ENCODE measurements at regions not wholly inside any gene's neighbourhood (a gene's known extent, or its start where the extent isn't known, plus 50 kb on each side); places are given as distances from the start of the nearest gene placed in this dataset.

DNA sequence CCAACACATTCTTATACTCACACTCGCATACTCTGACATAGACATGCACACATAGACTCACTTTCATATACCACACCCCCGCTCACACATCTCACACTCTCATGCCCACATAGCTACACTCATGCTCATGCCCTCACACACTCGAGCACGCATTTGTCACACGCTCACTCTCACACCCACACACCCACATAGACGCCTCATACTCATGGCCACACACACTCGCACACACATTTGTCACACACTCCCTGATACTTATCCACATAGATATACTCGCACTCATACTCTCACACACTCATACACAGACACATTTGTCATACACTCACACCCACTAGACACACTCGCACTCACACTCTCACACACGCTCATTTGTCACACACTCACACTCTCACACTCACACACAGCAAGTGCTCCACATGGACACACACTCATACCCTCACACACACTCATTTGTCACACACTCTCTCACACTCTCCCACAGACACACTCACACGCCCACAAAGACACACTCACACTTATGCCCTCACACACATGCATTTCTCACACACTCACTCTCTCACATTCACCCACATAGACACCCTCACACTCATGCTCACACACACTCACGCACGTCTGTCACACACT lies 50.9 kb downstream of the TNP1 start:
- TF ChIP-seq, protein P1, sequence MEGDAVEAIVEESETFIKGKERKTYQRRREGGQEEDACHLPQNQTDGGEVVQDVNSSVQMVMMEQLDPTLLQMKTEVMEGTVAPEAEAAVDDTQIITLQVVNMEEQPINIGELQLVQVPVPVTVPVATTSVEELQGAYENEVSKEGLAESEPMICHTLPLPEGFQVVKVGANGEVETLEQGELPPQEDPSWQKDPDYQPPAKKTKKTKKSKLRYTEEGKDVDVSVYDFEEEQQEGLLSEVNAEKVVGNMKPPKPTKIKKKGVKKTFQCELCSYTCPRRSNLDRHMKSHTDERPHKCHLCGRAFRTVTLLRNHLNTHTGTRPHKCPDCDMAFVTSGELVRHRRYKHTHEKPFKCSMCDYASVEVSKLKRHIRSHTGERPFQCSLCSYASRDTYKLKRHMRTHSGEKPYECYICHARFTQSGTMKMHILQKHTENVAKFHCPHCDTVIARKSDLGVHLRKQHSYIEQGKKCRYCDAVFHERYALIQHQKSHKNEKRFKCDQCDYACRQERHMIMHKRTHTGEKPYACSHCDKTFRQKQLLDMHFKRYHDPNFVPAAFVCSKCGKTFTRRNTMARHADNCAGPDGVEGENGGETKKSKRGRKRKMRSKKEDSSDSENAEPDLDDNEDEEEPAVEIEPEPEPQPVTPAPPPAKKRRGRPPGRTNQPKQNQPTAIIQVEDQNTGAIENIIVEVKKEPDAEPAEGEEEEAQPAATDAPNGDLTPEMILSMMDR (IDR thresholded peaks at IDR 0.05; ENCODE audit: low read depth, low read length) = no peak
- H3K9me3 ChIP-seq (ENCODE audit: severe bottlenecking) = no peaks in the 10 kb centered on the region
- no peaks in the 10 kb centered on the region for H3K36me3 ChIP-seq
- H3K27ac ChIP-seq = no peak overlapping the region
- H3K4me3 ChIP-seq (ENCODE audit: low read depth, low read length) = no peak overlapping the region
- no peaks in the 10 kb centered on the region for H3K27me3 ChIP-seq (ENCODE audit: insufficient read depth, low read depth, severe bottlenecking)
- no peak for DNase-seq

DNA sequence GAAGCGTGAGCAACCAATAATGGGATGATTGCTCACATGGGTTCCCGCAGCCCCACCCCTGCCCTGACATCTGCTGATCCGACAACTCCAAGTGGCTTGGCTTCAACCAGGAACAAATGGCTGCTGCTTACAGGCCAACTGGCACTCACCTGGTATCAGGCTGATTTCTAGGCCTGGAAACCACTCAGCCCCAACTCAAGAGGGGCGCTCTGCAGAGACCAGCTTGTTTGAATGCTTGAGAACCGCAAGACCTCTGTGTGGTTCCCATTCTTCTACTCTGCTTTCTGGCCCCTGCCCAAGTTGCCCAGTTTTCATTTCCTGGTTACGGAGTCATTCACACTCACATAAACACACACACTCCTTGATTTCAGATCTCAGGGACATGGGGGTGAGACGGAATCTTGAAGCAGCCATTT lies 52.0 kb downstream of the TNP1 start:
- DNase-seq = no peak
- Histone ChIP-seq H3K4me3 (ENCODE audit: low read depth, low read length) (no peak overlapping the region), H3K27me3 (ENCODE audit: insufficient read depth, low read depth, severe bottlenecking) (no peaks in the 10 kb centered on the region), H3K36me3 (no peaks in the 10 kb centered on the region), H3K27ac (no peak overlapping the region), H3K9me3 (ENCODE audit: severe bottlenecking) (no peaks in the 10 kb centered on the region)
- TF ChIP-seq, protein P1 (IDR thresholded peaks at IDR 0.05; ENCODE audit: low read depth, low read length) = no peak

DNA sequence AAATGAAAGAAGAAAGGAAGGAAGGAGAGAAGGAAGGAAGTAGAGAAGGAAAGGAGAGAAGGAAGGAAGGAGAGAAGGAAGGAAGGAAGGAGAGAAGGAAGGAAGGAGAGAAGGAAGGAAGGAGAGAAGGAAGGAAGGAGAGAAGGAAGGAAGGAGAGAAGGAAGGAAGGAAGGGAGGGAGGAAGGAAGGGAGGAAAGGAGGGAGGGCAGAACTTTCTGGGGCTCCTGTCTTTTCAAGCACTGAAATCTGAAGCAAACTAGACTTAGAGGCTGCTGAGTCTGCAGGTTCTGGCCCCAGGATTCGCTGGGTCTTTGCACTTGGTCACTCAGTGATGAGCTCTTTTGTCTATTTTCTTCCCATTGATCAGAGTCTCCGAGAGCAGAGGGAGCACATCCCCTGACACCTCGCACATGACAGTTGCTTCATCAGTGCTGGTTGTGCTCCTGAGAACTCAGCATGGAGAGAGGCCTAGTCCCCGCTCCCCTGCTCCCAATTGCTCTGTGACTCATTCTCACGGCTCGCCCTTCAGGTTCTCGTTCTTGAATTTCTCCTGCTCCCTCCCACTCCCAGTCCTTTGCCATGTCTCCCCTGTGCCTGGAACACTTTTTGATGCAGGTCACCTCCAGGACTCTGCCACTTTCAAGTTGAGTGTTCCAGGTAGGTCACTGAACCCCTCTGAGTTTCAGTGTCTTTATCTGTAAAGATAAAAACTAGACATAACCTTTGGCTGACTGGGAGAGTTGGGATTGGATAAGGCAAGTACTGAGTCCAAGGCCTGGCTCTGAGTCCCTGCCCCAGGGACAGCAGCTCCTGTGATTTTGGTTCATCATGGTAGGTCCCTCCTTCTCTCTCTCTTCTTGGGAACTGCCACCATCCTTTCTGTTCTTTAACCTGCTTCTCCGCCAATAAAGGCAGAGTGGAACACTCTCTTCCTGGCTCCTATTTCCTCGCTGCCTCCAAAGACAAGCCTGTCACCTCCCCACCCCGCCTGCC lies 55.2 kb downstream of the TNP1 start:
- Histone ChIP-seq H3K36me3 (no peaks in the 10 kb centered on the region), H3K27me3 (ENCODE audit: insufficient read depth, low read depth, severe bottlenecking) (no peaks in the 10 kb centered on the region), H3K9me3 (ENCODE audit: severe bottlenecking) (no peaks in the 10 kb centered on the region), H3K4me3 (ENCODE audit: low read depth, low read length) (no peak overlapping the region), H3K27ac (no peak overlapping the region)
- TF ChIP-seq, protein P1 (IDR thresholded peaks at IDR 0.05; ENCODE audit: low read depth, low read length) = no peak
- DNase-seq = no peak

DNA sequence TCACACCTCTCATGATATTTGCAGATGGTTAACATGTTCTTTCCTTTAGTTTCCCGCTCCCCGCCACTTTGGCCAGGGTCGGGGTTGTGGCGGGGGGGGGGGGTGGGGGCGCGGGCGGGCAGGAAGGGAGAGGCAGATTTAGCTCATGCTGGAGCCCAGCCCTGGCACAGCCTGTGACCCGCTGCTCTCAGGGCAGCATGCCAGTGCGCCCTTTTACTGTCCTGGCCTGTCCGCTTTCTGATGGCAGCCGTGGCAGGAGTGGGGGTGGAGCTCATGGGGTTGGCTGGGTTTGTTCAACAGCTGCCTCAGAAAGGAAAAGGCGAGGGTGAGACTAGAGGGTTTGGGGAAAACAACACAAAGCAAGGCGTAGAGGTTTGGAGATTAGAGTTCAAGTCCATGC lies 56.1 kb downstream of the TNP1 start:
- H3K9me3 ChIP-seq (ENCODE audit: severe bottlenecking) = no peaks in the 10 kb centered on the region
- no peak overlapping the region for H3K4me3 ChIP-seq (ENCODE audit: low read depth, low read length)
- DNase-seq = no peak
- TF ChIP-seq, protein P1 (IDR thresholded peaks at IDR 0.05; ENCODE audit: low read depth, low read length) = no peak
- no peaks in the 10 kb centered on the region for H3K27me3 ChIP-seq (ENCODE audit: insufficient read depth, low read depth, severe bottlenecking)
- no peaks in the 10 kb centered on the region for H3K36me3 ChIP-seq
- H3K27ac ChIP-seq = no peak overlapping the region

DNA sequence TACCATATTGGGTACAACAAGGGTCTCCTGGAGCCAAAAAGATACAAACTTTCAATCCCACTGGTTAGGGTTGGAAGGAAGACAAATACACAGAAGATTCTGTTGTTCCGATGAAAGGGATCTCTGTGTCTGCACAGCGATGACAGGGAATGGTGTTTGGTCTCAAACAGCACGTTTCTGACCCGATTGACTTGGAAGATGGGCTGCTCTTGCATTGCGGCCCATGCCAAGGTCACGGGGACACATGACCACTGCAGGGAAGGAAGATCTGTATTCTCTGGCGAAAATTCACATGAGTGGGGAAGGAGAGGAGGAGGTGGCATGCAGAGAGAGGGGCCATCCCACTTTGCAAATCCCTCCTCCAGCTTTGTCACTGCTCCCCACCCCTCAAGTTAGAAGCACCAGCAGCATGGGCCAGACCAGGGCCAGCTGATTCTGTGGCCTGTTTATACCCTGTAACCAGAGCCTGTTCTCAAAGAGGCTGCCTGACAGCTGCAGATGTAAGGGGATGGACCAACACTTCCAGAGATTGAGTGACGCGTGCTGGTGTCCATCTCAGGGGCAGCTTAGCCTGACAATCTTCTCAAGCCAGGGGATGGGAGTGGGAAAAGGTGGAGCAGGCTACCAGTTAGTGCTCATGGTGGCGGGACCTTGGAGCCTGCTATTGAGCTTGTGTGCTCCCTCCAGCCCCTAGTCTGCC lies 57.2 kb downstream of the TNP1 start:
- TF ChIP-seq, protein P1 (IDR thresholded peaks at IDR 0.05; ENCODE audit: low read depth, low read length) = no peak
- DNase-seq = no peak
- no peak overlapping the region for H3K27ac ChIP-seq

More for the DNA sequence above, 57.2 kb downstream of the TNP1 start:
- H3K36me3 ChIP-seq = no peaks in the 10 kb centered on the region
- no peaks in the 10 kb centered on the region for H3K27me3 ChIP-seq (ENCODE audit: insufficient read depth, low read depth, severe bottlenecking)
- no peaks in the 10 kb centered on the region for H3K9me3 ChIP-seq (ENCODE audit: severe bottlenecking)
- no peak overlapping the region for H3K4me3 ChIP-seq (ENCODE audit: low read depth, low read length)

Measured in WERI-Rb-1 (cell line).